H1 (cell line): ENCODE measurements at regions not wholly inside any gene's neighbourhood (a gene's known extent, or its start where the extent isn't known, plus 50 kb on each side); places are given as distances from the start of the nearest gene placed in this dataset.

Experiments
- CHD7 ChIP-seq: fragments of 300-600 bp; sonication (generic); IDR thresholded peaks from 2 replicates; pipeline ENCODE4 v1.7.1; 2012; ENCODE audit warnings: low read length, moderate library complexity, mild to moderate bottlenecking, inconsistent platforms; ENCODE audit not compliant: insufficient replicate concordance
- RNF2 ChIP-seq: fragments of 200-900, 300-1000 bp; sonication (generic); IDR thresholded peaks from 2 replicates; pipeline ENCODE4 v1.7.1; 2016; ENCODE audit warnings: borderline replicate concordance, low read depth, mild to moderate bottlenecking, antibody characterized with exemption, low read length; ENCODE audit not compliant: poor library complexity, severe bottlenecking; ENCODE audit errors: missing control alignments
- USF2 ChIP-seq: IDR thresholded peaks from 2 replicates; pipeline ENCODE4 v1.6.1; 2011; ENCODE audit warnings: low read length, improper control_type of control experiment

GRCh38 chr15:62512904-62513303, 347.8 kb upstream of the C2CD4B start (continued):
- TF ChIP-seq CHD7 (no peak), RNF2 (no peak), USF2 (no peak)
- TF ChIP-seq, all 59 proteins: peak for 0
